Gastroesophageal sphincter (tissue), 4 donors: ENCODE measurements at regions not wholly inside any gene's neighbourhood (a gene's known extent, or its start where the extent isn't known, plus 50 kb on each side); places are given as distances from the start of the nearest gene placed in this dataset.
"Not testable (repeated sequence)": the region's sequence is repeated elsewhere in the genome, so short reads cannot be mapped to it uniquely, and the experiment has no call there.

Experiments
- ATAC-seq: fragments of 150-250 bp; one replicate; pipeline ENCODE4 v1.9.1; 2016; ENCODE audit warnings: mild to moderate bottlenecking, moderate library complexity
- H3K27ac ChIP-seq, 4 donors: fragments of 200-600 bp; sonication (generic) in 3 of 4; 1 replicate in 3 of 4; 2 replicates in 1 of 4; pipeline ENCODE4 v1.5.1; 2016 to 2019
- H3K27me3 ChIP-seq: fragments of 200-600 bp; sonication (generic); one replicate; pipeline ENCODE4 v1.5.1; 2019
- H3K36me3 ChIP-seq, 2 donors: fragments of 200-600 bp; sonication (generic); one replicate each; pipeline ENCODE4 v1.5.1; 2019; ENCODE audit warnings: control low read depth in 1 of 2
- H3K4me1 ChIP-seq, 3 donors: fragments of 200-600 bp; sonication (generic); 1 replicate in 2 of 3; 2 replicates in 1 of 3; pipeline ENCODE4 v1.5.1; 2016 to 2019; ENCODE audit warnings: control low read depth in 2 of 3
- H3K4me3 ChIP-seq, 2 donors: fragments of 200-600 bp; sonication (generic); one replicate each; pipeline ENCODE4 v1.5.1; 2019; ENCODE audit warnings: mild to moderate bottlenecking in 1 of 2, moderate library complexity in 1 of 2
- H3K9me3 ChIP-seq, 3 donors: fragments of 200-600 bp; sonication (generic); one replicate each; pipeline ENCODE4 v1.5.1; 2017 to 2019; ENCODE audit warnings: control low read depth in 2 of 3
- EP300 ChIP-seq: sonication (generic); formaldehyde crosslinking; IDR thresholded peaks from one replicate; pipeline ENCODE4 v1.6.1; 2017; ENCODE audit warnings: antibody characterized with exemption, mild to moderate bottlenecking
- POLR2A ChIP-seq, 2 donors: fragments of 450-650 bp; IDR thresholded peaks; one replicate each; pipeline ENCODE4 v1.6.1; 2017; ENCODE audit warnings: antibody characterized with exemption in 2 of 2, mild to moderate bottlenecking in 2 of 2, moderate library complexity in 1 of 2
- POLR2AphosphoS5 ChIP-seq: sonication (generic); formaldehyde crosslinking; IDR thresholded peaks from one replicate; pipeline ENCODE4 v1.6.1; 2017; ENCODE audit warnings: antibody characterized with exemption
- WGBS, 2 donors: methylation state at CpG; one replicate each; pipeline ENCODE4 v1.1.5; 2018; ENCODE audit warnings: low coverage in 1 of 2; 5-methylcytosine and 5-hydroxymethylcytosine counted together
- TF ChIP-seq, protein P1 (sequence below), 4 experiments: fragments of 200-600 bp in 2 of 4; fragments of 450-650 bp in 2 of 4; sonication (generic) in 1 of 4; IDR thresholded peaks; one replicate each; pipeline ENCODE4 v1.5.1; 2017 to 2019; ENCODE audit warnings: antibody characterized with exemption in 4 of 4, mild to moderate bottlenecking in 2 of 4, moderate library complexity in 2 of 4

DNA sequence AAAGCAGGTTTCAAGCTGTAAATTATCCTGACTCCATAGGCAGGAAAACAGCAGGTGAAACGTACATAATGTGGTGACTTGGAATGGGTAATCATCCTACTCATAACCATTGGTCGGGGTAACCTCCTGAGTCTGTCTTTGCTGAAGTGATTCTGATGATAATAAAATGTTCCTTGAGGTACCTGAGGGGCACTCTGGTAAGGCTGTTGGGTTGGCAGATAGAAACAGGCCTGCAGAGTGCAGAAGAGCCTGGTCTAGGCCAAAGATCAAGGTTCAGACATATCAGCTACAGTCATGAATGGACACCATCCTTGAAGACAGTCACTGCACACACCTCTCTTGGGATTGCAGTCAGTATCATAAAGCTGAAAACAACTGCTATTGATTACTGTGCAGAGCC, 174.7 kb upstream of the RPL34 start:
- TF ChIP-seq POLR2AphosphoS5 (no peak), POLR2A (IDR thresholded peaks at IDR 0.05) (no peak), EP300 (no peak)
- TF ChIP-seq, protein P1, sequence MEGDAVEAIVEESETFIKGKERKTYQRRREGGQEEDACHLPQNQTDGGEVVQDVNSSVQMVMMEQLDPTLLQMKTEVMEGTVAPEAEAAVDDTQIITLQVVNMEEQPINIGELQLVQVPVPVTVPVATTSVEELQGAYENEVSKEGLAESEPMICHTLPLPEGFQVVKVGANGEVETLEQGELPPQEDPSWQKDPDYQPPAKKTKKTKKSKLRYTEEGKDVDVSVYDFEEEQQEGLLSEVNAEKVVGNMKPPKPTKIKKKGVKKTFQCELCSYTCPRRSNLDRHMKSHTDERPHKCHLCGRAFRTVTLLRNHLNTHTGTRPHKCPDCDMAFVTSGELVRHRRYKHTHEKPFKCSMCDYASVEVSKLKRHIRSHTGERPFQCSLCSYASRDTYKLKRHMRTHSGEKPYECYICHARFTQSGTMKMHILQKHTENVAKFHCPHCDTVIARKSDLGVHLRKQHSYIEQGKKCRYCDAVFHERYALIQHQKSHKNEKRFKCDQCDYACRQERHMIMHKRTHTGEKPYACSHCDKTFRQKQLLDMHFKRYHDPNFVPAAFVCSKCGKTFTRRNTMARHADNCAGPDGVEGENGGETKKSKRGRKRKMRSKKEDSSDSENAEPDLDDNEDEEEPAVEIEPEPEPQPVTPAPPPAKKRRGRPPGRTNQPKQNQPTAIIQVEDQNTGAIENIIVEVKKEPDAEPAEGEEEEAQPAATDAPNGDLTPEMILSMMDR (IDR thresholded peaks at IDR 0.05), result no peak
- Histone ChIP-seq H3K9me3 (peaks cover 0 to 4% (median 0%) of the 10 kb centered on the region in 3 donors), H3K4me1 (no peaks in the 10 kb centered on the region), H3K27ac (no peak overlapping the region), H3K27me3 (no peaks in the 10 kb centered on the region), H3K36me3 (no peaks in the 10 kb centered on the region), H3K4me3 (no peak overlapping the region)
- no peak for ATAC-seq
- 75 to 83% methylated on average over 2 of the region's 2 CpGs for WGBS, 2 donors

DNA sequence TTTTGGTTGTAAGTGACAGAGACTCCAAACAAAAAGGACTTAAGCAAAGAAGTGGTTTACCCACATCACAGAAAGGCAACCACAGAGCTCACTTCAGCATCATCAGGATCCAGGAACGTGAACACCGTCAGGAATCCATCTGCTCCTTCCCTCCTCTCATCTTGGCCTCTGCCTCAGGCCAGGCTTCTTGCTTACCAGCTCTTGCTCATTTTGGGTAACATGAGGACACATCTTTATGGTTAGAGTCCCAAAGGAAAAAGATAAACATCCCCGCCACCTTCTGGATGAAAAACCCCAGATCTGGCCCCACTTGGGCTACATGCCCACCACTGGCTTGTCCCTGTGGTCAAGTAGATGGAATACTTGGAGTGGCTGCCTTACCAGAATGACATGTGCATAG, 176.8 kb upstream of the RPL34 start:
- H3K4me1 ChIP-seq, result no peaks in the 10 kb centered on the region
- ATAC-seq, result no peak
- no peaks in the 10 kb centered on the region for H3K27me3 ChIP-seq
- no peak overlapping the region for H3K27ac ChIP-seq
- H3K4me3 ChIP-seq, result no peak overlapping the region
- TF ChIP-seq POLR2A (IDR thresholded peaks at IDR 0.05), result no peak
- TF ChIP-seq, protein P1 (IDR thresholded peaks at IDR 0.05), result no peak
- TF ChIP-seq EP300, result no peak
- no peak for TF ChIP-seq POLR2AphosphoS5
- 46 to 87% methylated on average over 2 to 3 of the region's 3 CpGs for WGBS, 2 donors
- peaks cover 0 to 4% (median 0%) of the 10 kb centered on the region in 3 donors for H3K9me3 ChIP-seq
- no peaks in the 10 kb centered on the region for H3K36me3 ChIP-seq

DNA sequence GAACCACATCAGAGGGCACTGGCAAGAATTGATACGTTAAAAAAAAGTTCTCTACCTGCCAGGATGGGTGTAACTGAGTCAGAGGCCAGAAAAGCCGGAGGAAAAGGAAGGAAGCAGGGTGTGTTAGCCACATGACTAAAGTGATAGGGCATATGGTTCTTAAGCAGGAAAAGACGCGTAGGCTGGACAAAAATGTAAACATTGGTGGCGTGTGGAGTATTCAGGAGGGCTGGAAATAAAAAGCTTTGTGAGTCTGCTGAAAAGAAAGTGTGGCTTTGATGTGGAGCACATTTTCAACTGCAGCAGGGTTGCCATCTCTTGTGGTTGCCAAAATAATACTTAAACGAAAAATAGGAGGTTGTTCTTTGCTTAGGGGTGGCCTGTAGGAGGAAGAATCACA, 186.5 kb upstream of the RPL34 start:
- Histone ChIP-seq H3K9me3 (no peaks in the 10 kb centered on the region), H3K27ac (no peak overlapping the region), H3K4me3 (no peak overlapping the region), H3K36me3 (no peaks in the 10 kb centered on the region), H3K27me3 (no peaks in the 10 kb centered on the region), H3K4me1 (no peaks in the 10 kb centered on the region)
- 10 to 16% methylated on average over 6 of the region's 6 CpGs for WGBS, 2 donors
- ATAC-seq, result no peak
- no peak for TF ChIP-seq POLR2A (IDR thresholded peaks at IDR 0.05)
- TF ChIP-seq, protein P1 (IDR thresholded peaks at IDR 0.05), result no peak
- no peak for TF ChIP-seq POLR2AphosphoS5
- no peak for TF ChIP-seq EP300

DNA sequence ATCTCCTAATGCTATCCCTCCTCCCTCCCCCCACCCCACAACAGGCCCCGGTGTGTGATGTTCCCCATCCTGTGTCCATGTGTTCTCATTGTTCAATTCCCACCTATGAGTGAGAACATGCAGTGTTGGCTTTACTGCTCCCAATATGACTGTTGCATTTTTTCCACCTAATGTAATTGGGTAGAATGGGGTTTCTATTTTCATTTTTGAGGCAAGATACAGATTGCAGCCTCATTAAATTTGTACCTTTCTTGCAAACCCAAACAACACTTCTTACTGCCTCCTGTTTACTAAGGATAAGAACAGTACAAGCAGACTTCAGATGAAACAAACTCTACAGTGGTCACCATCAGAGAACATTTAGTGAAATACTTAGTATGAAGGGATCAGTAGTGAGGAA, 187.0 kb upstream of the RPL34 start:
- H3K4me1 ChIP-seq, H3K27me3 ChIP-seq, H3K4me3 ChIP-seq, H3K9me3 ChIP-seq, ATAC-seq, H3K27ac ChIP-seq, H3K36me3 ChIP-seq: not testable (repeated sequence)
- 100% methylated on average over 1 of the region's 1 CpG; no CpG with 5 or more reads in 1 of the 2 donors for WGBS, 2 donors

DNA sequence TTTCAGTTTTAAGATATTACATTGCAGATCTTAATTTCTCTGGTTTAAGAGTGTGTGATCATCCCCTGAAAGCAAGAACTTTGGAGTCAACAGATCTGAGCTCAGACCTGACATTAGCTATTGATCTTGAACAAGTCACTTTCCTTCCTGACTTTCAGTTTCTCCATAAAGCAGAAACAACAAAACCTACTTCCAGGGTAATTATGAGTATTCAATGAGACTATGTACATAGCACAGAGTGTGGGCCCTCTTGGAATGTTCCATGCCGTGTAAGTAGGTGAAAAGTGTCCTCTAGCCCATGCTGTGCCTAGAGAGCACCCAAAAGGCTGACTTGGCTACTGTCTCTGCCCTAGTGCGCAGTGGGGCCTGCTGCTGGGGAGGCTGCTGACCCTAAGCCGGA, 188.0 kb upstream of the RPL34 start:
- Histone ChIP-seq H3K36me3 (no peaks in the 10 kb centered on the region), H3K9me3 (no peaks in the 10 kb centered on the region), H3K4me1 (no peaks in the 10 kb centered on the region), H3K27ac (no peak overlapping the region), H3K27me3 (no peaks in the 10 kb centered on the region), H3K4me3 (no peak overlapping the region)
- TF ChIP-seq POLR2AphosphoS5, result no peak
- no peak for TF ChIP-seq POLR2A (IDR thresholded peaks at IDR 0.05)
- TF ChIP-seq, protein P1 (IDR thresholded peaks at IDR 0.05), result no peak
- TF ChIP-seq EP300, result no peak
- 100% methylated on average over 1 of the region's 3 CpGs; no CpG with 5 or more reads in 1 of the 2 donors for WGBS, 2 donors
- ATAC-seq, result no peak
